GM19467 (cell line): ENCODE measurements at regions not wholly inside any gene's neighbourhood (a gene's known extent, or its start where the extent isn't known, plus 50 kb on each side); places are given as distances from the start of the nearest gene placed in this dataset.

Experiments
- ATAC-seq: cut with Tn5 transposase; IDR thresholded peaks from one replicate; pipeline ENCODE4 v1.9.1; 2021; ENCODE audit warnings: mild to moderate bottlenecking, moderate library complexity; ENCODE audit not compliant: unreplicated experiment

DNA sequence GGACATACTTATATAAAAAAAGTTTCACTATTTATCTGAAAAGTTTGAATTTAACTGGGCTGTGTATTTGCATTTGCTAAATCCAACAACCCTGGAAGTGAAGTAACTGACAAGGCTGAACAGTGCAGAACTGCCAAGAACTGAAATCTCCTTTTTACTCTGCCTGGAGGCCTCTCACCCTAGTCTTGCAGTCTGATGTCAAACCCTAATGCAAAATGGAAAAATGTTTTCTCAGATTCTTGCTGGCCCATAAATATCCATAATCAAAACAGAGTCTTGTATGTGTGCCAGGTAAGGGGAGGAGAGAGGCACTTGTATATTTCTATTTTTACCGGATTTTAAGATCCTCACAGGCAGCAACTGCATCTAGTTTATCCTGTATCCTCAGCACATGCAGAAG is 432.7 kb upstream of the KLF4 start:
- ATAC-seq = no peak

DNA sequence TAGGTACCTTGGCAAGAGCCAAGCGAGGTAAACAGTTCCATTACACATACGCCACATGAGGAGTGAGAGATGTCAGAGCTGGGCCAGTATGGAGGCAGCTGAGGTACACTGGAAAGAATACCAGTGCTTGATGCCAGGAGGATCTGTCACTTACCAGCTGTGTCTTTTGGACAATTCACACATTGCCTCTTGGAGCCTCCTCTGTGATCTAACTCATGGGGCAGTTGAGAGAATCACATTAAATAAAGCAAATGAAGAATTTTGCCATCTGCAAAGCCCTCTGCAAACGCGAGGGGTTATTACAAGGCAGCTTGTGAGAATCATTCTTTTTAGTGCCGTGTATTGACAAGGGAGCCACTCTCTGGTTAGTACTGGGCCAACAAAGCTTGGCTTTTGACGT is 429.7 kb upstream of the KLF4 start:
- no peak for ATAC-seq

GRCh38 chr9:107918749-107919148 is 429.2 kb upstream of the KLF4 start:
- no peak for ATAC-seq

GRCh38 chr9:107914151-107914550 is 424.6 kb upstream of the KLF4 start:
- ATAC-seq = no peak

DNA sequence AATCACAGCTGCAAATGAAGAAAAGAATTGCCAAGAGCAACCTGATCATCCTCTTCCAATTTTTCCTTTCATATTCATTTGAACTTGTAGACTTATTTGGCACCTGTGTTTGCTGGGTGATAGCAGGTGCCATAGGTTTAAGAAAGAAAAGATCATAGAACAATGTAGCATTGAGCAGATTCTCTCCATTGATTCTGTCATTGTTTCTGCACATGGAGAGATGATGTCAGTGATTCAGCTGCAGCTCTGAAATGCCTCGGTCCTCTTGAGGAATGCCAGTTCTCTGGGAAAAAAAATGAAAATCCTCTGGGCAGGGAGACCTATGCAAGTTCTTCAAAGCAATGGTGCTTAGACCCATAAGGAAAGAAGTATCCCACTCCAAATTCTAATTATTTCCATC is 418.1 kb upstream of the KLF4 start:
- no peak for ATAC-seq

DNA sequence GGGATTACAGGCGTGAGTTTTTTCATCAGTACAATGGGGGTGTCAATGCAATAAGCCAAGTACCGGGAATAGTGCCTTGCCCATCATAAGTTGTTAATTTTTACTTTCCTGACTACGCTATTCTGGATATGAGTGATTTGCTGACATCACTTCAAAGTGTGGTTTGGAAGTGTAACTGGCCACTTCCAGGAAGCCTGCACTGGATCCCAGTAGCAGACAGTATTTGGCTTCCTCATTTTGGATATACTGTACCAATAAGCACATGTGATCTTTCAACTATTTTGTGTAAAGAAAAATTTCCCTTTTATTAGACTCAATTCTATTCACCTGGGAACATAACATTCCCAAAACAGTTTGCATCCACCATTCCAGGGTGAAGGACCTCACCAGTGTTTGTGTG is 417.7 kb upstream of the KLF4 start:
- ATAC-seq = no peak

DNA sequence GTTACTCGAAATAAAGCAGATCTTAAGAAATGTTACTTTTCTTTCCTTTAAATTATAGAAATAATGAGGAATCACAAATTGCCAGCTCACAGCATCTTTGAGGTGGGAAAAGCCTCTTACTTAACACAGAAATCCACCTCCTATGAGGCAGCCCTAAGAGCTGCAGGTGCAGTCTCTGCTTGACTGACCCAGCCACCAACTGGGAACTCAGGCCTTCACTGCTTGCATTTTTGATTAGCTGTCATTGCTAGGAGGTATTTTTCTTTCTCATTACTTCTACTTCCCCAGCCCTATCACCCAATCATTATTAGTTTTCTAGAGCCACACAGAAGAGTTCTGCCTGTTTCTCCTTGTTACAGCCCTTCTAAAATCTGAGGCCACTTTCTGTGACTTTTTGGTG is 416.5 kb upstream of the KLF4 start:
- no peak for ATAC-seq

- ATAC-seq = no peak
Measured at GRCh38 chr9:107905308-107906020, 415.9 kb upstream of the KLF4 start.

DNA sequence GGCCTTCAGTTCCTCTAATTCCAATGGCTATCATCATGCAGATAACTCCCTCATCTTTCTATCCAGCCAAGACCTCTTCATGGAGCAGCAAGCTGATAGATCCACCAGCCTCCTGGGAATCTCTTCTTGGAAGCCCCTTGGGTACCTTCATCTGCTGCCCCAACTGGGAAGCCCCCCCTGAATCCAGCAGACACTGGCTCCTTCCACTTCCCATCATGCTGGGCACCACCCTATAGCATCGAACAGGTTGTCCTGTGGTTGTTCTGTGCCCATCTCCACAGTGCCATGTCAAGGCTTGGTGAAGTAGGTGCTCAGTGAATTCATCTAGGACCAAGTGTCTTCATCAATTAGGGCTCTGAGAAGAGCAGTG is 410.4 kb upstream of the KLF4 start:
- ATAC-seq = no peak

GRCh38 chr9:107898761-107899160 is 409.2 kb upstream of the KLF4 start:
- no peak for ATAC-seq

DNA sequence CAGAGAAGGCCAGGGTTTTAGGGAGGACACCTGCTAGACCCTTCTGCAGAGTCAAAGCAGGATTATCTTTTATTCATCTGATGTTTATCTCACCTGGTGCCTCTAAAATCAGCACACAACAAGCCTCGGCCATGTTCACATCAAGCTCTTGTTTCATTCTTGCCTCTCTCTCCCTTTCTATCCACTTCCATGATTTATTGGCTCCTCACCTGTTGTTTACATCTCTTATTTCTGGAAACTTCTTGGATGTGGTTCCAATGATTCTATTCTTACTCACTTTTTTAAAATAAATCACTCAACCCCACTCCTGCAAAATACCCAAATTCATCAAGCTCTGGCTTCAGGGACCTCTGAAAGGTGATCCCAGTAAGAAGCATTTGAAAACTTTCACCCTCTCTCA is 407.0 kb upstream of the KLF4 start:
- no peak for ATAC-seq

- ATAC-seq = no peak
Measured at GRCh38 chr9:107895501-107896001, 406.0 kb upstream of the KLF4 start.

GRCh38 chr9:107894572-107895261 is 405.1 kb upstream of the KLF4 start:
- no peak for ATAC-seq

- no peak for ATAC-seq
Measured at GRCh38 chr9:107890921-107891465, 401.4 kb upstream of the KLF4 start.

DNA sequence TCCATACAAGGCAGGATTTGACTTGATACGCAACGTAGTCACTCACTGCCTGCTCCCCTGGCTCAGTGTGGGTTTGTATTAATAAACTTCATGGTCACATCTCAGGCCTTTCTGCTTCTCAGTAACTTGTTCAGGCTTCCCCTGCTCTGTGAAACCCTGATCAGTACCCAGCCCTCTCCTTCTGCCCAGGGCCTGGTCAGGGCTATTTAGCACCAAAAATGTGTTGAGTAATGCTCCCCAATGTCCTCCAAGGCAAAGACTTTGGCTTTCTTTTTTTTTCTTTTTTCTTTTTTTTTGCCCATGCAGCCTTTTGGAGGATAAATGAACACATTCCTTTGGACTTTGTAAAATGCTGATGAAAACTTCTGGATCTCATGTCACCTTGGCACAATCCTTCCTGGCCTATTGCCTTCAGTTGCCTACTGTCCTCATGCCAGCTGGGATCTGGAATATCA is 399.2 kb upstream of the KLF4 start:
- ATAC-seq = no peak

DNA sequence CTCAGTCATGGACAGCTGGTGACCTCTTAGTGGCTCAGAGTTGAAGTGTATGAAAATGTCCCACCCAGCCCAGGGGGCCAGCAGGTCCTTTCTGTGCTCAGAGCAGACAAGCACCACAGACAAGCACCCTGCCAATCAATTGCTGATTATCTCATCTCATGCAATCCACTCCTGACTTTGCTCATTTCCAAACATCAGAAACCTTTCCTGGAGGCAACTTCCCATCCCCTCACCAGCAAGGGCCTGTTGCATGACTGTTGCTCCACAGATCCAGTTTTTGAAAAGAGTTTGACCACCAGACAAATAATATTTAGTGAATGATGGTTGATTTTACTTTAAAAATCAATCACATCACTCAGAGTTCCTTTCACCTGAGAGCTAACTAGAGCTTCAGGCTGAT is 397.3 kb upstream of the KLF4 start:
- ATAC-seq = no peak

DNA sequence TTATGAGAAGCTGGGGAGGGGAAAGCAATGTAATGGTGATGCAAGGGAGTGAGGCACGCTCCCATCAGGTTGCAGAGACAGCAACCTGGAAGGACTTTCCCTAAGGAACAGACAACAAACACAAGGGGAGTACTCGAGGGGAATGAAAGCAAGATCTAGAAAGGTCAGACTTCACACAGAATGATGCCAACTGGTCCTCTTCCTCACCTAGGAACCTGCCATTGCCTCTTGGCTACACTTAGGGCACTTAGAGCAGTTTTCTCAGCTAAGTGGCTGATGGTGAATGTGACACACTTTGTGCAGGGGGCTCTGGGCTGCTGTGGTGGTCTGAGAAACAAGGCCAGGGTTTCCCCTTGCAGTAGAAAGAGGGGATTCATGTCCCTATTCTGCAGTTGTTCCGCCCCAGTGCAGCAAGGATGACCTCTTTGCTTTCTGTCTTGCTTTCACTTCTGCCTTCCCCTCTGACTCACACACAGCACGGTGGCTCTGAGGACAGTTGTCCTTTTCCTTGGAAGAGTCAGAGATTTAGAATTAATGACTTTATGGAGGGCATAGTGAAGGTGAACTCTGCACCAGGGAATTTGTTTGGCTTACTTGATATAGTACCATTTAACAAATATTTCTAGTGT is 394.0 kb upstream of the KLF4 start:
- peak; percentile 94 for ATAC-seq

- no peak for ATAC-seq
Measured at GRCh38 chr9:107881626-107882300, 392.2 kb upstream of the KLF4 start.

GRCh38 chr9:107878462-107878861 is 388.9 kb upstream of the KLF4 start:
- ATAC-seq = no peak

GRCh38 chr9:107875571-107875980 is 386.0 kb upstream of the KLF4 start:
- no peak for ATAC-seq
